Subcutaneous abdominal adipose tissue (tissue), 5 donors: ENCODE measurements at regions not wholly inside any gene's neighbourhood (a gene's known extent, or its start where the extent isn't known, plus 50 kb on each side); places are given as distances from the start of the nearest gene placed in this dataset.

ENCODE experiments used
- H3K27ac ChIP-seq: one replicate; pipeline ENCODE4 v1.7.0; 2013; ENCODE audit warnings: low read depth, mild to moderate bottlenecking, inconsistent platforms, low read length, moderate library complexity
- H3K27me3 ChIP-seq, 5 donors: one replicate each; pipeline ENCODE4 v1.7.0; 2013; ENCODE audit warnings: low read length in 5 of 5, inconsistent platforms in 1 of 5; ENCODE audit not compliant: control insufficient read depth in 5 of 5, insufficient read depth in 4 of 5
- H3K36me3 ChIP-seq, 5 donors: one replicate each; pipeline ENCODE4 v1.7.0; 2013; ENCODE audit warnings: low read length in 5 of 5; ENCODE audit not compliant: control insufficient read depth in 5 of 5, insufficient read depth in 5 of 5
- H3K4me1 ChIP-seq, 5 donors: one replicate each; pipeline ENCODE4 v1.7.0; 2013; ENCODE audit warnings: low read length in 5 of 5, mild to moderate bottlenecking in 3 of 5, moderate library complexity in 1 of 5; ENCODE audit not compliant: control insufficient read depth in 5 of 5, insufficient read depth in 5 of 5
- H3K4me3 ChIP-seq, 5 donors: one replicate each; pipeline ENCODE4 v1.7.0; 2013; ENCODE audit warnings: low read length in 5 of 5, low read depth in 1 of 5
- H3K9ac ChIP-seq, 5 donors: one replicate each; pipeline ENCODE4 v1.7.0; 2013; ENCODE audit warnings: low read length in 5 of 5, mild to moderate bottlenecking in 4 of 5, moderate library complexity in 3 of 5
- H3K9me3 ChIP-seq, 5 donors: one replicate each; pipeline ENCODE4 v1.7.0; 2013; ENCODE audit warnings: low read length in 5 of 5; ENCODE audit not compliant: control insufficient read depth in 5 of 5
- donor health status: healthy.
- donor health status: healthy.
- donor health status: healthy.
- donor health status: healthy.
- donor health status: healthy.

- H3K4me3 ChIP-seq: no peak overlapping the region
- H3K9me3 ChIP-seq: no peaks in the 10 kb centered on the region
- H3K27ac ChIP-seq: no peak overlapping the region
- no peaks in the 10 kb centered on the region for H3K36me3 ChIP-seq
- H3K4me1 ChIP-seq: no peaks in the 10 kb centered on the region
- H3K9ac ChIP-seq: no peak overlapping the region
- H3K27me3 ChIP-seq: no peaks in the 10 kb centered on the region
Measured at GRCh38 chr1:199449681-199450080, 577.8 kb upstream of the NR5A2 start.

GRCh38 chr1:199452627-199453026 lies 574.9 kb upstream of the NR5A2 start:
- H3K36me3 ChIP-seq: no peaks in the 10 kb centered on the region
- no peak overlapping the region for H3K27ac ChIP-seq
- H3K9ac ChIP-seq: no peak overlapping the region
- no peaks in the 10 kb centered on the region for H3K4me1 ChIP-seq
- no peaks in the 10 kb centered on the region for H3K9me3 ChIP-seq
- H3K27me3 ChIP-seq: no peaks in the 10 kb centered on the region
- H3K4me3 ChIP-seq: no peak overlapping the region

DNA sequence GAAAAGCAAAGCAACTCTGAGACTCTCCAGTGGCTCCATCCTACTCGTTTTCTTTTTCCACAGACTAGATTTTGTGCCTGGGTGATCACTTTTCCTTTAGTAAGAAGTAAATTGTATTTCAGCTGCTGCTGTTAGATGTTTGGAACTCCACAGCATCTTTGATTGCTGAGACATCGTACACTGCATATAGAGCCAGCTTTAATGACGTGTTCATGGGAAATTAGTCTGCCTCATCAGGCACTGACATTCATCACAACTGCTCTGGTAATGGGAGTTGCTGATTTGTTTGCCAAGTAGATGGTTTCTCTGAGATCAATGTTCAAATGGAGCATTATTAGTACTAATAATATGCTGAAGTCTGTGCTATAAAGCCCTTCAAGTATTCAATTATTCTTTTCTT lies 573.8 kb upstream of the NR5A2 start:
- Histone ChIP-seq H3K9ac (no peak overlapping the region), H3K4me1 (no peaks in the 10 kb centered on the region), H3K9me3 (no peaks in the 10 kb centered on the region), H3K36me3 (no peaks in the 10 kb centered on the region), H3K27me3 (no peaks in the 10 kb centered on the region), H3K4me3 (no peak overlapping the region), H3K27ac (no peak overlapping the region)

DNA sequence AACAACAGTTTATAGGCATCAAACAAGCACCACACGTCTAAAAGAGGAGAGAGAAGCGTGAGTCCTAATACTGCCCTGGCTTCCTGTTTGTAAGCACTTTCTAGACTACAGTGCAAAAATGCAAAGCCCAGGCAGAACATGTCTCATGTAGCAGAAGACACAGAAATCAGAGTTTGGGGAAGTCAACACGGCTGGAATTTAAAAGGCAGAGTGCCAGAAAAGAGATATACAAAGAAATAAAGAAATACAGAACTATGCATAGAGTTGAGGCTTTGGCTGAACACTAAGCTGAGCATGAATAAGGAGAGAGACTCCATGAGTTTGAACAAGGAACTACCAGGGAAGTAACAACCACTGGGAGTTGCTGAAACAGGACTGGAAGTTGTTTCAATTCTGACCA lies 566.6 kb upstream of the NR5A2 start:
- H3K9me3 ChIP-seq: no peaks in the 10 kb centered on the region
- H3K4me3 ChIP-seq: no peak overlapping the region
- H3K36me3 ChIP-seq: no peaks in the 10 kb centered on the region
- H3K27ac ChIP-seq: no peak overlapping the region
- H3K27me3 ChIP-seq: no peaks in the 10 kb centered on the region
- no peak overlapping the region for H3K9ac ChIP-seq
- H3K4me1 ChIP-seq: peaks cover 0 to 5% (median 0%) of the 10 kb centered on the region in 5 donors

DNA sequence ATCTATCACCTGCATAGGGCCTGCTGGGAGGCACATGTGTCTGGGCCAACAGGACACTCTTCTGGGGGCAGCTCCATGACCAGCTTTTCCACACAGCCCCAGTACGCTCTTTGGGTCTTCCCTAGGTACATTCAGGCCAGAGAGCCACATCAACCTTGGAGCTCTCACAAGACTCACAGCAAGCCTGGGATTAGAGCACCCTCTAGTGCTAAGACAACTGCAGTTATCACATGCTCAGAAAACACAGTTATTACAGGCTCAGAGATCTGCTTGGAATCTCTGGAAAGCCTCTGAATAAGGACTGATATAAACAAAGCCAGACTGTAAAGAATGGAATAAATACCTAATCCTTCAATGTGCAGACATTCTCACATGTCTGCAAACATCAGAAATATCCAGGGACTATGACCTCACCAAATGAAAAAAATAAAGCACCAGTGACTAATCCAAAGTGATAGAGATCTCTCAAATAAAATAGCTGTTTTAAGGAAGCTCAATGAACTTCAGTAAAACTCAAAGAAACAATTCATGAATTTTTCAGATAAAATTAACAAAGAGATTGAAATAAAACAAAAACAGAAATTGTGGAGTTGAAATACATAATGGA lies 563.9 kb upstream of the NR5A2 start:
- H3K27me3 ChIP-seq: no peaks in the 10 kb centered on the region
- H3K4me1 ChIP-seq: peaks cover 0 to 5% (median 0%) of the 10 kb centered on the region in 5 donors
- H3K4me3 ChIP-seq: no peak overlapping the region
- no peak overlapping the region for H3K27ac ChIP-seq
- no peaks in the 10 kb centered on the region for H3K9me3 ChIP-seq
- no peak overlapping the region for H3K9ac ChIP-seq
- no peaks in the 10 kb centered on the region for H3K36me3 ChIP-seq

DNA sequence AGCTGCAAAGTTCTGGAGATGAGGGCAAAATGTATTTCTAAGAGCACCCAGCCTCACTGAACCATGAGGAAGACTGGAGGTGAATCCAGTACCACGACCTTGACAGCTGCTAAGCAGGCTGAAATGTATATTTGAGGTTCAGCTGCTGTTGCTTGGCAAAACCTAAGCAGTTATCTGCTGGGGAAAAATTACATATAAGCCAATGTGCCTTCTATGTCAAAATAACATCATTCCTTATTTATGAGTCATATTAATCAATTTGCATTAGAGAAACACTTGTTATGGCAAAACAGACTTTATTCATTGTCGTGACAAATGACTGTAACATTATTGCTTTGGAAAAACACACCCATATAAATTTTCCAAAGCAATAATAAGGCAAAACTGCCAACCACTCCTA lies 560.5 kb upstream of the NR5A2 start:
- Histone ChIP-seq H3K27me3 (no peaks in the 10 kb centered on the region), H3K27ac (no peak overlapping the region), H3K4me1 (peaks cover 0 to 3% (median 0%) of the 10 kb centered on the region in 5 donors), H3K36me3 (no peaks in the 10 kb centered on the region), H3K9me3 (no peaks in the 10 kb centered on the region), H3K4me3 (no peak overlapping the region), H3K9ac (no peak overlapping the region)

DNA sequence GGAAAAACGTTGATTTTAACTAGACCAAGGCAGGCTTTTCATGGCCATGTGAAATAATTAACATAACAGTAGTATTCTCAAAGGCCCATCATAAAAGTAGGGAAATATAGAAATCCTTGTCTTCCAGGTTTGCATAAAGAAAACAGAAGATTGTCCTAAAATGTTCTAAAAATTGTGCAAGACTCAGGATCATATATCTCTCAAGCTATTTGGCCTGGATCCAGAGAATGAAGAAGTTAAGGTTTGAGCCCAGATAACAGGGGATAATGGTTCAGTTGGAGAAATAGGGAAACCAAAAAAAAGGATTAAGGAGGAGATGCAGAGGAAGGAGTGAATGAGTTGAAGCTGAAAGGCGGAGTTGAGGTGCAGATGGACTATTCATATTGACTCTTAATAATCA lies 555.5 kb upstream of the NR5A2 start:
- Histone ChIP-seq H3K27me3 (no peaks in the 10 kb centered on the region), H3K27ac (no peak overlapping the region), H3K4me1 (no peaks in the 10 kb centered on the region), H3K9ac (no peak overlapping the region), H3K36me3 (no peaks in the 10 kb centered on the region), H3K4me3 (no peak overlapping the region), H3K9me3 (no peaks in the 10 kb centered on the region)

GRCh38 chr1:199472978-199473377 lies 554.5 kb upstream of the NR5A2 start:
- H3K36me3 ChIP-seq: no peaks in the 10 kb centered on the region
- no peaks in the 10 kb centered on the region for H3K9me3 ChIP-seq
- no peaks in the 10 kb centered on the region for H3K4me1 ChIP-seq
- H3K27ac ChIP-seq: no peak overlapping the region
- no peak overlapping the region for H3K4me3 ChIP-seq
- no peaks in the 10 kb centered on the region for H3K27me3 ChIP-seq
- H3K9ac ChIP-seq: no peak overlapping the region

GRCh38 chr1:199474738-199475137 lies 552.8 kb upstream of the NR5A2 start:
- H3K36me3 ChIP-seq: no peaks in the 10 kb centered on the region
- no peak overlapping the region for H3K4me3 ChIP-seq
- no peaks in the 10 kb centered on the region for H3K27me3 ChIP-seq
- no peak overlapping the region for H3K27ac ChIP-seq
- no peaks in the 10 kb centered on the region for H3K4me1 ChIP-seq
- H3K9me3 ChIP-seq: no peaks in the 10 kb centered on the region
- H3K9ac ChIP-seq: no peak overlapping the region

GRCh38 chr1:199482426-199482825 lies 545.1 kb upstream of the NR5A2 start:
- no peaks in the 10 kb centered on the region for H3K36me3 ChIP-seq
- H3K4me3 ChIP-seq: no peak overlapping the region
- no peak overlapping the region for H3K9ac ChIP-seq
- H3K27ac ChIP-seq: no peak overlapping the region
- no peaks in the 10 kb centered on the region for H3K4me1 ChIP-seq
- H3K9me3 ChIP-seq: no peaks in the 10 kb centered on the region
- H3K27me3 ChIP-seq: no peaks in the 10 kb centered on the region

- Histone ChIP-seq H3K4me1 (no peaks in the 10 kb centered on the region), H3K27me3 (no peaks in the 10 kb centered on the region), H3K27ac (no peak overlapping the region), H3K36me3 (no peaks in the 10 kb centered on the region), H3K4me3 (no peak overlapping the region), H3K9ac (no peak overlapping the region), H3K9me3 (peaks cover 0 to 9% (median 7%) of the 10 kb centered on the region in 5 donors)
Measured at GRCh38 chr1:199489594-199489993, 537.9 kb upstream of the NR5A2 start.
